ENCODE measurements at regions not wholly inside any gene's neighbourhood (a gene's known extent, or its start where the extent isn't known, plus 50 kb on each side); places are given as distances from the start of the nearest gene placed in this dataset.

GRCh38 chr6:74902846-74903245 is 303.0 kb downstream of the COL12A1 start:
- no peak for TF ChIP-seq CTCF (IDR thresholded peaks at IDR 0.05; ENCODE audit: unreplicated experiment)
- Mint-ChIP-seq H3K36me3 (ENCODE audit: insufficient read depth) (no peaks in the 10 kb centered on the region), H3K9me3 (ENCODE audit: low read depth) (peaks cover 20% of the 10 kb centered on the region)

GRCh38 chr6:74902089-74902488 is 303.8 kb downstream of the COL12A1 start:
- Mint-ChIP-seq H3K4me1 (ENCODE audit: low read depth) (no peaks in the 10 kb centered on the region), H3K27ac (no peak overlapping the region), H3K9me3 (ENCODE audit: low read depth) (peaks cover 27% of the 10 kb centered on the region), H3K27me3 (no peaks in the 10 kb centered on the region), H3K36me3 (ENCODE audit: insufficient read depth) (no peaks in the 10 kb centered on the region), H3K4me3 (ENCODE audit: low read depth) (no peak overlapping the region)
- no peak for TF ChIP-seq CTCF (IDR thresholded peaks at IDR 0.05; ENCODE audit: unreplicated experiment)
- no peak for DNase-seq (ENCODE audit: low spot score, unreplicated experiment)

More at GRCh38 chr6:74902846-74903245, 303.0 kb downstream of the COL12A1 start:
- no peaks in the 10 kb centered on the region for H3K27me3 Mint-ChIP-seq
- no peak overlapping the region for H3K4me3 Mint-ChIP-seq (ENCODE audit: low read depth)
- no peak for DNase-seq (ENCODE audit: low spot score, unreplicated experiment)
- H3K27ac Mint-ChIP-seq = no peak overlapping the region
- no peaks in the 10 kb centered on the region for H3K4me1 Mint-ChIP-seq (ENCODE audit: low read depth)

DNA sequence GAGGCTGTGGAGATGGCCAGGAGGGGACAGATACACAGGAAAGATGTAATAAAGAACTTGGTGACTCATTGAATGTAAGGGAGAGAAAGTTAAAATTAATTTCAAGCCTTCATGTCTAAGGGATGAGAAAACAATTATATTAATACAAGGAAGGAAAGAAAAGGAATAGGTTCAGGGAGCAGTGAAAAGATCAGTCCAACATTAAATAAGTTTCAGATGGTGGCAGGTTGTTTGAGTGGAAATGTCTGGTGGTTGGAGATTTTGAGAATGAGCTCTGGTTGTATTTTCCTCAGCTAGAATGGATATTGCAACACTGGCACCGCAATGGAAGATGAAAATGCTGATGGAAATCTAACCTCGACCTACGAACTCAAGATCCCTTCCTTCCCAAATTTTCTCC is 304.3 kb downstream of the COL12A1 start:
- H3K4me1 Mint-ChIP-seq (ENCODE audit: low read depth) = no peaks in the 10 kb centered on the region
- no peaks in the 10 kb centered on the region for H3K36me3 Mint-ChIP-seq (ENCODE audit: insufficient read depth)
- TF ChIP-seq CTCF (IDR thresholded peaks at IDR 0.05; ENCODE audit: unreplicated experiment) = no peak
- H3K27ac Mint-ChIP-seq = no peak overlapping the region
- no peak overlapping the region for H3K4me3 Mint-ChIP-seq (ENCODE audit: low read depth)
- no peak for DNase-seq (ENCODE audit: low spot score, unreplicated experiment)
- peaks cover 26% of the 10 kb centered on the region for H3K9me3 Mint-ChIP-seq (ENCODE audit: low read depth)
- no peaks in the 10 kb centered on the region for H3K27me3 Mint-ChIP-seq

DNA sequence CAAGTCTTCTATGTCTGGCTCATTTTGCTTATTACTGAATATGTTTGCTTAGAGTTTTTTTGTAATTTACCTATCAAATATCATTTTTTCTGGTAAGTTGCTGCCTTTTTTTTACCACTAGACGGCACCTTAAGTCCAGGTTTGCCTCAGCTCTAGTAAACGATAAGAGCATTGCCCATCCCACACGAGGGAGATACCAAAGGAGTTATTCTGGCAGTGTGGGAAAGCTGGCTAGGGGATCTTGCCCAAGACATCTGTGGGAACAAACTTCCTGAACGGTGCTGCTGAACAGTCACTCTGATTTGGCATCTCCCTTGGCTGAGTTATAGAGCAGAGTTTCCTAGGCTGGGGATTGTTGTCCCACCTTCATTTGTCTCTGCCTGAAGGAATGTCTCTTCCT is 306.4 kb downstream of the COL12A1 start:
- no peak for TF ChIP-seq CTCF (IDR thresholded peaks at IDR 0.05; ENCODE audit: unreplicated experiment)
- DNase-seq (ENCODE audit: low spot score, unreplicated experiment) = no peak
- Mint-ChIP-seq H3K4me1 (ENCODE audit: low read depth) (no peaks in the 10 kb centered on the region), H3K9me3 (ENCODE audit: low read depth) (peaks cover 22% of the 10 kb centered on the region), H3K36me3 (ENCODE audit: insufficient read depth) (no peaks in the 10 kb centered on the region), H3K27ac (no peak overlapping the region), H3K27me3 (no peaks in the 10 kb centered on the region), H3K4me3 (ENCODE audit: low read depth) (no peak overlapping the region)

- TF ChIP-seq CTCF (IDR thresholded peaks at IDR 0.05; ENCODE audit: unreplicated experiment) = no peak
- no peaks in the 10 kb centered on the region for H3K27me3 Mint-ChIP-seq
- H3K4me3 Mint-ChIP-seq (ENCODE audit: low read depth) = no peak overlapping the region
- H3K36me3 Mint-ChIP-seq (ENCODE audit: insufficient read depth) = no peaks in the 10 kb centered on the region
- DNase-seq (ENCODE audit: low spot score, unreplicated experiment) = no peak
- H3K4me1 Mint-ChIP-seq (ENCODE audit: low read depth) = no peaks in the 10 kb centered on the region
- H3K27ac Mint-ChIP-seq = no peak overlapping the region
- H3K9me3 Mint-ChIP-seq (ENCODE audit: low read depth) = no peaks in the 10 kb centered on the region
Measured at GRCh38 chr6:74892091-74892490, 313.8 kb downstream of the COL12A1 start.
